Stimulated activated CD8-positive, alpha-beta memory T cell treated with anti-CD3 and anti-CD28 coated beads, Interleukin-12 subunit alpha, Interleukin-12 subunit beta, amount 100 ng/mL, for 1 hour (primary cell): ENCODE measurements at regions not wholly inside any gene's neighbourhood (a gene's known extent, or its start where the extent isn't known, plus 50 kb on each side); places are given as distances from the start of the nearest gene placed in this dataset.
"Not testable (repeated sequence)": the region's sequence is repeated elsewhere in the genome, so short reads cannot be mapped to it uniquely, and the experiment has no call there.

ENCODE experiments used
- DNase-seq: peaks from one replicate; pipeline ENCODE4 v3.0.0-alpha.2; 2020; ENCODE audit warnings: low read depth

GRCh38 chr15:85264614-85265190 is 115.7 kb upstream of the AKAP13 start:
- not testable (repeated sequence) for DNase-seq

DNA sequence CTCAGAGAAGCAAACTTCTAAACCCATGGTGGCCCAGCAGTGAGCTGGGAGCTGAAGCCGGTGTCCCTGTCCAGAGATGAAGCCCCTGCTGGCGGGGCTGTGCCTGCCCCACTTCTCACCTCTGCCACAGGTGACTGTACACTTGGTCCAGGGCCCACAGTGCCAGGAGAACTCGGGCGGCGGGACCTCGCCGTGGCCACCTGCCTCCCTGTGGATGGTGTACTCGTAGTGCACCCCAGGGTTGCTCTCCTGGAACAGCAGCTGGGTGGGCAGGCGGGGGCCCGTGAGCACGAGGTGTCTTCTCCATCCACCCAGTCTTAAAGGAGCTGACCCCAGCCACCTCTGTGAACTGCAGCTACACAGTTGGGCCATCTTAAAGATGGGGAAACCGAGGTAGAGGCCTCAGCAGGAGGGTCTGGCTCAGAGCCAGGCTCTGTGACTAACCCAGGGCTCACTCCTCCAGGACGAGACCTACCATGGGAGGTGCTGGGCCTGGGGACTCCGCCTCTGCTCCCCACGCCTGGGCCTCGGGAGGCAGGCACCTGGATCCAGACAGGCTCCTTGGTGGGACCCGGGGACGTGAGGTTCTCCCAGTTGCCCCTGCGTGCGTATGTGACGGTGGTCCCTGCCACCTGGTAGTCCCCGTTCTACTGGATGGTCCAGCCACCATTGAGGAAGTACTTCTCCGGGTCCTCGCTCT is 113.1 kb upstream of the AKAP13 start:
- not testable (repeated sequence) for DNase-seq

GRCh38 chr15:85274315-85275050 is 105.9 kb upstream of the AKAP13 start:
- DNase-seq, result no peak

DNA sequence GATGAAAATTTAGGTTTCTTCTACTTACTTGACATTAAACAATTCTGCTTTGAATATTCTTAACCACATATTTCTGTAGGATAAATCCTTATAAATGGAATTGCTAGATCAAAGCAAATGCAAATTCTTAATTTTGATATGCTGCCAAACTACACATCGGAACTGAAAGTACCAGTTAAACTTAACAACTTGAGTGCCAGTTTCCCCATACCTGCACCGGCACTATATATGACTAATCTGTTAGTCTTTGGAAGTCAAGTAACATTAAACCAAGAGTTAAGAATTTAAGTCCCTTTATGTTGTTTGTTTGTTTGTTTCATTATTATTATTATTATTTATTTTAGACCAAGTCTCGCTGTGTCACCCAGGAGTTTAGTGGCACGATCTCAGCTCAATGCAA is 103.9 kb upstream of the AKAP13 start:
- DNase-seq, result no peak

- DNase-seq, result no peak
These were observed 103.5 kb upstream of the AKAP13 start for GRCh38 chr15:85276921-85277320.

- DNase-seq, result no peak
These were observed 102.5 kb upstream of the AKAP13 start for GRCh38 chr15:85277847-85278370.

DNA sequence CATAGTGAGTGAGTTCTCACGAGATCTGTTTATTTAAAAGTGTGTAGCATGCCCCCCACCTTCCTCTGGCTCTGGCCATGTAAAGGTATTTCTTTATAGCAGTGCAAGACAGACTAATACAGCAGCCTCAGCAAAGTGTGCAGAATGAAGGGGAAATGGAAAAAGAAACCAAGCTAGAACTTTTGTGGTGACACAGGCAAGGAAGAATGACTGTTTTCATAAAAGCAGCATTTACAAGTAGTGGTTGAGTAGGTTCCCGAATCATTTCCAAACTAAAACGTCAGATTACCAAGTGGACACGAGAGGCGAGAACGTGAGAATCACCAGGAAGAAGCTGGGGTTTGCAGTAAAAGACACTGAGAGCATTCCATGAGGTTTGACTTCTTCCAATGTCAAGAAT is 100.2 kb upstream of the AKAP13 start:
- DNase-seq, result no peak

- DNase-seq, result no peak
These were observed 99.0 kb upstream of the AKAP13 start for GRCh38 chr15:85281293-85281882.

DNA sequence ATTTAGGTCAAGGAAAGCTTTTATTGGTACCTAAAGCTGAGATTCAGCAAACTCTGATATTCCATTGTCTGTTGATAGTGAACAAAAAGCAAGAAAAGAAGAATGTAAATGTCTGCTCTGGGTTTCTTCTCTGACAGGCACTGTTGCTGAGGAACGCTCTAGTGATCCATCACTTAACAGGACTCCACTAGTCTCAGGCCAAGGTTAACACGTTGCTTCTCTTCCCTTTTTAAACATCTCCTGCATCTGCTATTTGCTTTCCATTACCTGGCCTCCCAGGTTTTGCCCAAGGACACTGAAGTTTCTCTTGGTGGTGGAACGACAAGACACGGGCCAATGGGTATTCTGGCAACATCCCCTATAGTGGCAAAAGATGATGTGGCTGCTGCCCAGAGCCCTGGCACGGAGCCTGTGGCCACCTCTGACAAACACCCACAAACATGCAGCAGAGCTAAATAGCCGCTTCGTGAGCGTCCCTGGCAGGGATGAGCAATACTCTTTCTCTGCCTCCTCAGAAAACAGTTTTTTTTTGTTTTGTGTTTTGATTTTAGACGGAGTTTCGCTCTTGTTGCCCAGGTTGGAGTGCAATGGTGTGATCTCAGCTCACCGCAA is 97.8 kb upstream of the AKAP13 start:
- DNase-seq, result no peak

- not testable (repeated sequence) for DNase-seq
These were observed 96.6 kb upstream of the AKAP13 start for GRCh38 chr15:85283815-85284214.

DNA sequence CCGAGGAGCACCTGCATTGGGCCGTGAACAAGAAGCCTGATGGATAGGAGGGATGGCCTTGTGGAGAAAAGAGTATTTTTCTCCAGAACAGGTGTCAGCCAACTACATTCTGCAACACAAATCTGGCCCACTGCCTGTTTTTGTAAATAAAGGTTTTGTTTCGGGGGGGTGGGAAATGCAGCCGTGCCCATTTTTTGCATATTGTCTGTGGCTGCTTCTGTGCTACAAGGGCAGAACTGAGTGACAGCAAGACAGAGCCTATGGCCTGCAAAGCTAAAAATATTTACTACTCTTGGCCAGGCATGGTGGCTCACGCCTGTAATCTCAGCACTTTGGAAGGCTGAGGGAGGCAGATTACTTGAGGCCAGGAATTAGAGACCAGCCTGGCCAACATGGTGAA is 95.9 kb upstream of the AKAP13 start:
- no peak for DNase-seq

DNA sequence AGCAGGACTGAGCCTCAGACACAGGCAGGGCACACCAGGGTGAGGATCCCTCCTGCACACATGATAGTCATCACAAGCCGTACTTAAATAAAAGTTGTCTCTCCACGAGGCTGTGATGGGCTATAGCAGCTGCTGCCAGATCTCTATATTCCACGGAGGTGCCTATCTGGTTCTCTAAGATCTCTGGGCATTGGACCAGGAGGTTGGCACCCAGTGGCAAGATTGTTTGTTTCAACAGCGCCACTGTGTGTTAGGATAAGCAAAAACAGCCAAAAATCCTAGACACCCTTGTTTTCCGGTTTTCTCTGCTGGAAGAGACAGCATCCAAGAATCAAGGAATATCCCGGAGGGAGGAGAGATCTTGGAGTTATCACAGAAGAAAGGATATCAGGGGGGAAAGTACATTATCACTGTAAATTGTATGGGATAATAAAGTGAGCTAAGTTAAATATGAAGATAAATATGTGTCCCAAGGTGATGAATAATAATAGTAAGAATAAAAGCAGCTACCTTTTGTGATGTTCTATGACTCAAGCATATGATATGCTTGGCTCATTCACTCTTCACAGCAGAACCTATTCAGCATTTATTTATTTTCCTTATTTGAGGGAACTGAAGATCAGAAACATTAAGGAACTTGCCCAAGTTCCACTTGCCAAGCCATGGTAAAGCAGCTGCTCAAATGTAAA is 90.6 kb upstream of the AKAP13 start:
- no peak for DNase-seq

- DNase-seq, result not testable (repeated sequence)
These were observed 87.8 kb upstream of the AKAP13 start for GRCh38 chr15:85292583-85292982.

DNA sequence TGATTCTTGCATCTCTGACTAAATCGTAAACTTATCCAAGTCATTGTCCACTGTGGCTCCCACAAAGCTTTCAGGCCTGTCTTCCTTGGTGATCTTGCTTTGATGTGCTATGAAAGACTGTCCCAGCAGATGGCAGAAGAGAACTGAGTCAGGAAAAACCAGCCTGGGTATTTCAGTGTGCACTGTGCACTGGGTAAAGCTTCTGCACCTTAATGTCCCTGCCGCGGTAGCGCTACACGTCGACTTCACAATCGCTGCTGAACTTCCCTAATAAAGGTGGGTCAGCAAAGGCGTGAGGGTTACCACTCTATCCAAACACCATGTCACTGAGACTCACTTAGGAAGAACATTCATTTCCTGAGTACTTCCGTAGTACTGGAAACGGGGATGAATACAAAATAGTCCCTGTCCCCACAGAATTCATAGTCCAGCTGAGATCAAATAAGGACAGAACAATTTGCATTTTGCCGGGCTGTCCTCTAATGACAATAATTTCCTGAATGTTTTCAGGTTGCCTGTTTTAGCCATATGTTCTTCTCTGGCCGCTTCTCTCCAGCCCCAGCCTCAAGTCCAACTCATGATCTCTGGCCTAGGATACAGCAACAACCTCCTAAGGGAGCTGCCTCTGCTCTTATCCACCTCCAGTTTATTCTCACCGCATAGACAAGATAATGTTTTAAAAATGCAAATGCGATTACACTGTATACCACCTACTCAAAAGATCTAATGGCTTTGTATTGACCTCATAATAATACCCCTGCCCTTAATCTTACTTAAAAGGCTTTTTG is 83.6 kb upstream of the AKAP13 start:
- peak; percentile 50 for DNase-seq

- no peak for DNase-seq
These were observed 82.9 kb upstream of the AKAP13 start for GRCh38 chr15:85297537-85297936.

DNA sequence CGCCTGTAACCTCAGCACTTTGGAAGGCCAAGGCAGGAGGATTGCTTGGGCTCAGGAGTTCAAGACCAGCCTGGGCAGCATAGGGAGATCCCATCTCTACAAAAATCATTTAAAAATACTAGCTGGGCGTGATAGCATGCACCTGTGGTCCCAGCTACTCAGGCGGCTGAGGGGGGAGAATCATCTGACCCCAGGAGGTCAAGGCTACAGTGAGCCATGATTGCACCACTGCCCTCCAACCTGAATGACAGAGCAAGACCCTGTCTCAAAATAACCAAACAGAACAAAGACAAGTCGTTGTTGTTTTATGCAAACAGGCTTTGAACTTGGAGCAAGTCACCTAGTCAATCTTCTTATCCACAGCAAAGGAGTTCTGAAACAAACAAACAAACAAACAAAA is 82.0 kb upstream of the AKAP13 start:
- DNase-seq, result no peak

GRCh38 chr15:85298941-85299340 is 81.5 kb upstream of the AKAP13 start:
- no peak for DNase-seq

GRCh38 chr15:85302271-85302670 is 78.1 kb upstream of the AKAP13 start:
- DNase-seq, result no peak

DNA sequence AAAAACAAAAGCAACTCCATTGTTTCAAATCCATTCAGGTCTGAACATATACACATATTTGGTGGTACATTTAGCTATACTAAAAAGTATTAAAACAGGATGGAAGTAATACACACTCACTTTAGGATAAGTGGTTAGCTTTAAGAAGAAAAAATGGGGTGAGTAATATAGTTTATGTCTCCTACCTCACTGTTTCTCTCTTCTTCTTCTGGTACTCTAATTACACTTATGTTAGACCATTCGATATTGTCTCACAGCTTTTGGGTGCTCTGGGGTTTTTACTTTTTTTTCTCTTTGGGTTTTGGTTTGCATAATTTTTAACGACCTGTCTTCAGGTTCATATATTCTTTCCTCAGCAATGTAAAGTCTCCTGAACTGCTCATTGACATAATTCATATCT is 75.4 kb upstream of the AKAP13 start:
- DNase-seq, result no peak

DNA sequence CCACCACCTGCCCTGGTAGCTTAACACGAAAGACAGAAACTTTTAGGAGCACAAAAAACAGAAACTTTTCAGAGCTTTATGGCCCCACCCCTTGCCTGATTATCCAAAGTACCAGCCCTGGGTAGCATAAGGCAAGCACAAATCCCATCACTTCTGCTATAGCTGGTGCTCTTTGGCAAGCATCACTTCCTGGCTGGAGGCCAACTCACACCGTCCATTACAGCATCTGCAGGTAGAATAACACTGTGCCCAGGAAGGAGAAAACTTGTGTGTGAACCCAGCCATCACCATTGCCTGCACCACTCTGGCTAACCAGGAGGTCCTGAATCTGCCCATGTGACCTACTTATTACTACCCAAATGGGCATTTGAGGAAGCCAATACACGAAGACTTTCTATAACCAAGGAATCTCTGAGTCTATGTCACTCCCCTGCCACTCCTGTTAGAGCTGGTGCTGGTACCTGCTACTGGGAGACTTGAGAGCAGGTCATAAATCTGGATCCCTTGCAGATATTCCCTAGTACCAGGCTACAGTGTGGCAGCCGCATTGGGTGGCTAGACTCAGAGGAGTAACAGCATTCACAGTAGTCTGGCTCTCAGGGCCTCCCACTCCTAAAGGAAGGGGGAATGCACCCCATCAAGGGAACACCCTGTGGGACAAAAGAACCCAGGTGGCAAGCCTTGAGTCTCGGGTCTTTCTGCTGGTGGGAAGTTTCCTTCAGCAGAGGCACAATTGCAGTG is 73.3 kb upstream of the AKAP13 start:
- no peak for DNase-seq
